HepG2 (cell line): ENCODE measurements at regions not wholly inside any gene's neighbourhood (a gene's known extent, or its start where the extent isn't known, plus 50 kb on each side); places are given as distances from the start of the nearest gene placed in this dataset.

Experiments
- ATAC-seq: fragments of 200-7000 bp; cut with Tn5 transposase; 3 replicates; pipeline ENCODE4 v1.9.1; 2020; ENCODE audit warnings: mild to moderate bottlenecking, moderate library complexity
- BruUV-seq: library from RNA; stranded (reverse); fragments of 400-500 nt; replicated peaks from 2 replicates; lab custom pipeline; 2021; lab: Mats Ljungman, UMichigan
- CTCF ChIA-PET: fragments of 300-600 bp; formaldehyde crosslinking; extraction: SDS; loops from one replicate; lab custom pipeline; 2021; ENCODE audit warnings: low total read pairs, inconsistent platforms, low intra/inter-chr PET ratio; lab: Yijun Ruan, JAX
- POLR2A ChIA-PET: fragments of 350-600 bp; sonication (Branson Sonifier 250); formaldehyde crosslinking; loops from one replicate; lab custom pipeline; 2020; ENCODE audit warnings: antibody characterized with exemption, inconsistent platforms; lab: Yijun Ruan, JAX
- DNase-seq: peaks from one replicate; pipeline ENCODE4 v3.0.0-alpha.2; 2015; ENCODE audit warnings: low spot score
- FAIRE-seq: peaks from 3 replicates; lab custom pipeline; 2011; peaks lifted over from hg19 to GRCh38; lab: Jason Lieb, UNC
- H2AFZ ChIP-seq: one replicate; pipeline ENCODE4 v1.6.1; 2011; ENCODE audit warnings: low read length, inconsistent platforms
- H3K27ac ChIP-seq: fragments of 300-600 bp; 3 replicates; pipeline ENCODE4 v1.8.0; 2011; ENCODE audit warnings: mixed run types, mild to moderate bottlenecking, mixed read lengths, low read length, inconsistent platforms; ENCODE audit not compliant: insufficient read depth; ENCODE audit errors: extremely low read length
- H3K27me3 ChIP-seq, 2 experiments: fragments of 200-600 bp in 1 of 2; 2 replicates in 1 of 2; 3 replicates in 1 of 2; pipeline versions ENCODE4 v1.6.0 to v1.8.0; 2011; ENCODE audit warnings: low read length in 2 of 2, mild to moderate bottlenecking in 2 of 2, moderate library complexity in 2 of 2, inconsistent platforms in 1 of 2; ENCODE audit not compliant: insufficient read depth in 2 of 2, control insufficient read depth in 1 of 2
- H3K36me3 ChIP-seq, 2 experiments: fragments of 200-600 bp in 1 of 2; replicated peaks in 1 of 2; 2 replicates in 1 of 2; 3 replicates in 1 of 2; pipeline versions ENCODE4 v1.5.1 to v1.8.0; 2011; ENCODE audit warnings: low read length in 2 of 2, inconsistent platforms in 1 of 2; ENCODE audit not compliant: insufficient read depth in 2 of 2, control insufficient read depth in 1 of 2
- H3K4me1 ChIP-seq: 2 replicates; pipeline ENCODE4 v1.5.1; 2012; ENCODE audit warnings: low read length, inconsistent platforms; ENCODE audit not compliant: insufficient read depth
- H3K4me2 ChIP-seq: 2 replicates; pipeline ENCODE4 v1.6.0; 2011; ENCODE audit warnings: low read depth, low read length, inconsistent platforms
- H3K4me3 ChIP-seq, 3 experiments: fragments of 200-600 bp in 1 of 3; sonication (generic), shearing (Covaris generic) in 1 of 3; replicated peaks in 1 of 3; 2 replicates each; pipeline ENCODE4 v1.5.1; 2011 to 2016; ENCODE audit warnings: low read length in 3 of 3, inconsistent platforms in 2 of 3, low read depth in 2 of 3, mild to moderate bottlenecking in 2 of 3, control low read depth in 1 of 3, mixed read lengths in 1 of 3; ENCODE audit not compliant: insufficient read depth in 1 of 3
- H3K79me2 ChIP-seq: one replicate; pipeline ENCODE4 v1.6.1; 2011; ENCODE audit warnings: low read length, inconsistent platforms; ENCODE audit not compliant: insufficient read depth
- H3K9ac ChIP-seq: 2 replicates; pipeline ENCODE4 v1.6.0; 2011; ENCODE audit warnings: mild to moderate bottlenecking, low read depth, low read length, inconsistent platforms; ENCODE audit not compliant: insufficient read depth
- H3K9me3 ChIP-seq: 2 replicates; pipeline ENCODE4 v1.5.1; 2012; ENCODE audit warnings: mild to moderate bottlenecking, low read length
- H4K20me1 ChIP-seq: 2 replicates; pipeline ENCODE4 v1.6.0; 2011; ENCODE audit warnings: inconsistent platforms, mild to moderate bottlenecking, low read length, moderate library complexity; ENCODE audit not compliant: insufficient read depth
- CBX2 ChIP-seq, 2 experiments: fragments of 200-600 bp in 1 of 2; sonication (generic); formaldehyde crosslinking in 1 of 2; IDR thresholded peaks; 2 replicates each; pipeline versions ENCODE4 v1.7.0 to v1.8.1; 2018 to 2022; ENCODE audit warnings: low read depth in 2 of 2, low read length in 1 of 2, mild to moderate bottlenecking in 1 of 2, missing genetic modification reagents in 1 of 2
- CBX5 ChIP-seq: sonication (generic); formaldehyde crosslinking; IDR thresholded peaks from 2 replicates; pipeline ENCODE4 v1.4.0; 2020; ENCODE audit warnings: missing genetic modification reagents, borderline replicate concordance
- CEBPG ChIP-seq: IDR thresholded peaks from 2 replicates; pipeline ENCODE4 v1.6.1; 2016
- CHCHD3 ChIP-seq: sonication (generic); formaldehyde crosslinking; IDR thresholded peaks from 2 replicates; pipeline ENCODE4 v1.8.0; 2022; ENCODE audit warnings: mild to moderate bottlenecking, missing genetic modification reagents, moderate library complexity
- DMAP1 ChIP-seq: IDR thresholded peaks from 2 replicates; pipeline ENCODE4 v1.6.1; 2016
- EHMT2 ChIP-seq: fragments of 200-600 bp; sonication (generic); IDR thresholded peaks from 2 replicates; pipeline ENCODE4 v1.7.0; 2017; ENCODE audit warnings: antibody characterized with exemption, low read depth, low read length, borderline replicate concordance
- MIXL1 ChIP-seq: IDR thresholded peaks from 2 replicates; pipeline ENCODE4 v1.6.1; 2016
- NFKB2 ChIP-seq: sonication (generic); formaldehyde crosslinking; IDR thresholded peaks from 2 replicates; pipeline ENCODE4 v1.4.0; 2020; ENCODE audit warnings: missing genetic modification reagents, borderline replicate concordance
- RBM22 ChIP-seq: fragments of 200-400 bp; formaldehyde crosslinking; optimal IDR thresholded peaks from 2 replicates; pipeline ENCODE3; 2017; ENCODE audit warnings: mild to moderate bottlenecking, low read length, moderate library complexity
- SIN3B ChIP-seq: fragments of 150-350 bp; IDR thresholded peaks from 2 replicates; pipeline ENCODE4 v1.6.1; 2014; ENCODE audit warnings: low read length
- TOPORS ChIP-seq: sonication (generic); formaldehyde crosslinking; IDR thresholded peaks from 2 replicates; pipeline ENCODE4 v1.8.0; 2023; ENCODE audit warnings: mild to moderate bottlenecking, missing genetic modification reagents
- ZNF143 ChIP-seq: sonication (generic); formaldehyde crosslinking; IDR thresholded peaks from 2 replicates; pipeline ENCODE4 v1.4.0; 2020; ENCODE audit warnings: missing genetic modification reagents
- ZNF280D ChIP-seq: sonication (generic); formaldehyde crosslinking; IDR thresholded peaks from 2 replicates; pipeline ENCODE4 v1.5.1; 2020; ENCODE audit warnings: mild to moderate bottlenecking, missing genetic modification reagents
- ZNF282 ChIP-seq: fragments of 450-650 bp; IDR thresholded peaks from 2 replicates; pipeline ENCODE4 v1.6.1; 2018; ENCODE audit not compliant: partially characterized antibody
- ZNF292 ChIP-seq: sonication (generic); formaldehyde crosslinking; IDR thresholded peaks from 2 replicates; pipeline ENCODE4 v1.8.1; 2022; ENCODE audit warnings: mild to moderate bottlenecking, low read depth, missing genetic modification reagents, borderline replicate concordance
- ZNF430 ChIP-seq: sonication (generic); formaldehyde crosslinking; IDR thresholded peaks from 2 replicates; pipeline ENCODE4 v1.9.0; 2021; ENCODE audit warnings: mild to moderate bottlenecking, missing genetic modification reagents
- ZNF572 ChIP-seq: sonication (generic); formaldehyde crosslinking; IDR thresholded peaks from 2 replicates; pipeline ENCODE4 v1.5.1; 2020; ENCODE audit warnings: mild to moderate bottlenecking, missing genetic modification reagents
- ZNF709 ChIP-seq: sonication (generic); formaldehyde crosslinking; IDR thresholded peaks from 2 replicates; pipeline ENCODE4 v1.5.0; 2020; ENCODE audit warnings: mild to moderate bottlenecking, missing genetic modification reagents
- ZNF720 ChIP-seq: sonication (generic); formaldehyde crosslinking; IDR thresholded peaks from 2 replicates; pipeline ENCODE4 v1.4.0; 2020; ENCODE audit warnings: missing genetic modification reagents
- ZNF768 ChIP-seq: sonication (generic); formaldehyde crosslinking; IDR thresholded peaks from 2 replicates; pipeline ENCODE4 v1.4.0; 2020; ENCODE audit warnings: missing genetic modification reagents
- WGBS: methylation state at CpG from one replicate; pipeline ENCODE4 v1.1.6; 2017; ENCODE audit warnings: low lambda C conversion rate; 5-methylcytosine and 5-hydroxymethylcytosine counted together
- in situ Hi-C: cut with HindIII; loops from 2 replicates; pipeline ENCODE4 v1.10.0; 2017; ENCODE audit warnings: low pct_unique_long_range_greater_than_20kb; ENCODE audit not compliant: extremely low pct_ligation_motif_present
- intact Hi-C: fragments of 100-400 bp; cut with micrococcal nuclease; formaldehyde crosslinking; loops from one replicate; pipeline ENCODE4 v1.10.0; 2022; ENCODE audit not compliant: unreplicated experiment

DNA sequence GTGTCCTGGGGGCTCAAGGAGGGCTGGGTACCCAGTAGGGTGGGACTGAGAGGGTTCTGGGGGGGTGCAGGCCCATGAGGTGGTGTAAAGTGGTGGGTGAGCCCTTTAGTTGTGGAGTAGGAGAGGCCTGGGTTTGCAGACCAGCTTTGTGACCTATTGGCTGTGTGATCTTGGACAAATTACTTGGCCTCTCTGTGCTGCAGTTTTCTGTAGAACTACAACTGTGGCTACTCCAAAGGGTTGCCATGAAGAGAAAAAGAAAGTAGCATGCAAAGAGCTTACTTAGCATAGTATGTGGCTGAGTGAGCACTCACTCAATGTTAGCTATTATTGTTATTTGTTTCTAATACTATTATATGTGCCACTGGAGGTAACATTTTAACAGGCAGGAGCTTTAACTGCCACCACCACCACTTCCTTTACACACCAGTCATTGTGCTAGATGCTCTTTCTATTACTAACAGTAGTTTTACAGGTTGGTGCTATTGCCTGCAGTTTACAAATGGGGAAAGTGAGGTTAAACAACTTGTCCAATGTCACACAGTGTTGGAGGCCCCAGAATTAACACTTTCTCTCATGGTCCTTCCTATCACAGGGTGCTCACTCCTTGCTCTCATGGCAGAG is 286.8 kb downstream of the DHX35 start:
- intact Hi-C loops: no loop called here
- no peak for DNase-seq
- POLR2A ChIA-PET: no interaction called here

DNA sequence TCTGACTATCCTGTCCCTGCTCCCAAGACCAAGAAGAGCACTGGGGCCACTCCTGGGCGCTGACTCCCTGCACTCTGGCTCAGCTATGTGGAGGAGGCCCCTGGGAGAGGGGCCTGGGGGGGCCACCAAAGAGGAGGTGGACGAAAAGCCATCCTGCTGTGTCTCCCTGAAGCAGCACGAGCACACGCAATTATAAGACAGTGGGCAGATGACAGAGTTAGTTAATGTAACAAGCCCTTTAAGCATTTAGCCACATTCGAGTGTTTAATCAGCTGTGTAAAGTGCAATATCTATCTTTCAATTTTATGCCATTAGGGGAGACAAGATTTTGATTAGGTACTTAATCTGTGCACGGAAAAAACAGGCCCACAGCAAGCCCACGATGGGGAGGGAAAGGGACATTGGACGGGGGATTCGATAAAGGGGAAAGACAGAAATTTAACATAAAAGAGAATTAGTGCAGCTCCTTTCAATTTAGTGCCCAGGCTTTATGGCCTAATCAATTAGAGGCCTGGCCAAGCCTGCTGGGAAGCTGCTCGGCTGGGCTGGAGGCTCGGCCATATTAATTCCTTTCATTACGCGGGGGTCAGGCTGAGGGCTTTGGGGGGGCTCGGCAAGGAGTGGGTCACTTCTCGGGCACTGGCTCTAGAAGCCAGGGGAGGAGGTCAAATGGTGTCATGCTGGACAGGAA is 286.2 kb downstream of the DHX35 start:
- CTCF ChIA-PET: no interaction called here
- Histone ChIP-seq H3K4me3 (no peak overlapping the region), H3K4me2 (no peak overlapping the region), H3K27me3 (no peaks in the 10 kb centered on the region; a peak in 1 of 5 replicates), H3K79me2 (no peaks in the 10 kb centered on the region), H3K36me3 (no peaks in the 10 kb centered on the region), H3K27ac (no peak overlapping the region), H2AFZ (no peak overlapping the region), H4K20me1 (no peaks in the 10 kb centered on the region), H3K4me1 (no peaks in the 10 kb centered on the region), H3K9me3 (no peaks in the 10 kb centered on the region), H3K9ac (no peak overlapping the region)
- FAIRE-seq (no peak), DNase-seq (no peak), ATAC-seq (no peak)
- WGBS: 11% methylated on average over 15 of the region's 15 CpGs
- in situ Hi-C loops (no loop called here), intact Hi-C loops (no loop called here)
- no TSS peak for BruUV-seq
- POLR2A ChIA-PET: no interaction called here
- TF ChIP-seq CEBPG (CRISPR knock-in tag) (no peak), ZNF430 (CRISPR knock-in tag) (no peak), EHMT2 (no peak), CBX2 (IDR thresholded peaks at IDR 0.05; ENCODE audit: low read depth, low read length) (no peak), CBX2 (CRISPR knock-in tag; IDR thresholded peaks at IDR 0.05; ENCODE audit: low read depth) (no peak), ZNF292 (CRISPR knock-in tag) (no peak), ZNF720 (no peak), CHCHD3 (CRISPR knock-in tag) (no peak), TOPORS (CRISPR knock-in tag) (no peak), NFKB2 (CRISPR knock-in tag) (no peak), DMAP1 (CRISPR knock-in tag) (no peak), SIN3B (no peak), ZNF280D (no peak), ZNF572 (CRISPR knock-in tag) (no peak), ZNF143 (CRISPR knock-in tag) (no peak), ZNF282 (no peak), ZNF709 (CRISPR knock-in tag) (no peak), MIXL1 (CRISPR knock-in tag) (no peak)

More for the DNA sequence above, 286.8 kb downstream of the DHX35 start:
- no peak for TF ChIP-seq CBX5 (CRISPR knock-in tag)
- no peak for TF ChIP-seq RBM22
- TF ChIP-seq ZNF768: peak; percentile 55; the same call in 1 of the 2 replicates
- BruUV-seq: no TSS peak
- Histone ChIP-seq H3K79me2 (no peaks in the 10 kb centered on the region), H3K9ac (no peak overlapping the region), H3K27ac (no peak overlapping the region), H3K36me3 (no peaks in the 10 kb centered on the region), H3K4me2 (no peak overlapping the region), H2AFZ (no peak overlapping the region), H3K9me3 (no peaks in the 10 kb centered on the region), H3K27me3 (no peaks in the 10 kb centered on the region; a peak in 1 of 5 replicates), H3K4me3 (no peak overlapping the region), H3K4me1 (no peaks in the 10 kb centered on the region), H4K20me1 (no peaks in the 10 kb centered on the region)
- no peak for ATAC-seq
- no peak for FAIRE-seq
- in situ Hi-C loops: no loop called here
- CTCF ChIA-PET: no interaction called here
